ENCODE measurements at regions not wholly inside any gene's neighbourhood (a gene's known extent, or its start where the extent isn't known, plus 50 kb on each side); places are given as distances from the start of the nearest gene placed in this dataset.

DNA sequence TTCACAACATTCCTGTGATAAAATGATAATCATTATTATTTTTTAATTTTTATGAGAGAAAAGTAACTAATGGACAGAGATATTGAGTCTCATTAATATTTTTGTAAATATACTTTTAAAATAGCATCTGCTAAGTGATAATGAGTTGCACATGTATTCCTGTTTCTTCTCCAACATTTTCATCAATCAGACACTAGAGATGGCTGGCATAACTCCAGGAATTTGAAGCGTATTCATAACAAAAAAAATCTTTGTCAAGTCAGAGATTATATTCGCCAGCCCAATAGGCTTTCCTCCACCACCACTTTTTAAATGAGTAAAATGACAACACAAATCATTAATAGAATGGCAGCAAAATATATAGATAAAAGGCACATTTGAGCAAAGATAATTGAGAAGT, 524.0 kb upstream of the KCND2 start:
- Histone ChIP-seq H3K36me3 (ENCODE audit: control insufficient read depth in 4 of 4, insufficient read depth in 4 of 4, low read length in 3 of 4) (no peaks in the 10 kb centered on the region), H3K9me3 (ENCODE audit: control extremely low read depth in 1 of 5, control insufficient read depth in 4 of 5, insufficient read depth in 2 of 5, low read depth in 1 of 5, low read length in 4 of 5) (no peaks in the 10 kb centered on the region), H3K27me3 (replicated peaks in 2 of 5; ENCODE audit: control insufficient read depth in 4 of 5, insufficient read depth in 5 of 5, low read length in 4 of 5) (no peaks in the 10 kb centered on the region), H3K27ac (ENCODE audit: insufficient read depth in 1 of 2, low read depth in 1 of 2, low read length in 2 of 2, poor library complexity in 1 of 2, severe bottlenecking in 2 of 2) (no peak overlapping the region), H3K4me3 (ENCODE audit: control insufficient read depth in 1 of 7, extremely low read depth in 1 of 7, insufficient read depth in 4 of 7, low read depth in 2 of 7, low read length in 6 of 7) (no peak overlapping the region), H3K4me1 (ENCODE audit: control extremely low read depth in 1 of 4, control insufficient read depth in 4 of 4, insufficient read depth in 4 of 4, low read length in 3 of 4) (no peaks in the 10 kb centered on the region)
- DNase-seq, result no peak
- CTCF ChIA-PET, result no interaction called here
- WGBS (ENCODE audit: insufficient coverage), result 100% methylated on average over 1 of the region's 2 CpGs
- POLR2A ChIA-PET, result no interaction called here

DNA sequence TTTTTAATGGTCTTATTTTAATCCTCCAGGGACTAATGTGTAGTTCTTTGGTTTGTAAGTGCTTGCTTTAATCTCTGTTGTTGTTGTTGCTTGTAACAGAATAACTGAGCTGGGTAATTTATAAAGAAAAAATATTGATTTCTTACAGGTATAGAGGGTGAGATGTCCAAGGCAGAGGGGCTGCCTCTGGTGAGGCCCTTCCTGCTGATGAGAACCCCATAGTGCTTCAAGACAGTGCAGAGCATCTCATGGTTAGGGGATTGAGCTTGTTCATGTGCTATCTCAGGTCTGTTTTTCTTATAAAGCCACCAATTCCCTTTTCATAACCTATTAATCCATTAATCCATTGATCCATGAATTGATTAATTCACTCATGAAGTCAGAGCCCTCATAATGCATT, 516.3 kb upstream of the KCND2 start:
- H3K4me1 ChIP-seq (ENCODE audit: control extremely low read depth in 1 of 4, control insufficient read depth in 4 of 4, insufficient read depth in 4 of 4, low read length in 3 of 4), result no peaks in the 10 kb centered on the region
- no peaks in the 10 kb centered on the region for H3K27me3 ChIP-seq (replicated peaks in 2 of 5; ENCODE audit: control insufficient read depth in 4 of 5, insufficient read depth in 5 of 5, low read length in 4 of 5)
- no peak overlapping the region for H3K4me3 ChIP-seq (ENCODE audit: control insufficient read depth in 1 of 7, extremely low read depth in 1 of 7, insufficient read depth in 4 of 7, low read depth in 2 of 7, low read length in 6 of 7)
- no peaks in the 10 kb centered on the region for H3K36me3 ChIP-seq (ENCODE audit: control insufficient read depth in 4 of 4, insufficient read depth in 4 of 4, low read length in 3 of 4)
- DNase-seq, result no peak
- H3K9me3 ChIP-seq (ENCODE audit: control extremely low read depth in 1 of 5, control insufficient read depth in 4 of 5, insufficient read depth in 2 of 5, low read depth in 1 of 5, low read length in 4 of 5), result no peaks in the 10 kb centered on the region
- CTCF ChIA-PET, result no interaction called here
- POLR2A ChIA-PET, result no interaction called here
- no peak overlapping the region for H3K27ac ChIP-seq (ENCODE audit: insufficient read depth in 1 of 2, low read depth in 1 of 2, low read length in 2 of 2, poor library complexity in 1 of 2, severe bottlenecking in 2 of 2)

DNA sequence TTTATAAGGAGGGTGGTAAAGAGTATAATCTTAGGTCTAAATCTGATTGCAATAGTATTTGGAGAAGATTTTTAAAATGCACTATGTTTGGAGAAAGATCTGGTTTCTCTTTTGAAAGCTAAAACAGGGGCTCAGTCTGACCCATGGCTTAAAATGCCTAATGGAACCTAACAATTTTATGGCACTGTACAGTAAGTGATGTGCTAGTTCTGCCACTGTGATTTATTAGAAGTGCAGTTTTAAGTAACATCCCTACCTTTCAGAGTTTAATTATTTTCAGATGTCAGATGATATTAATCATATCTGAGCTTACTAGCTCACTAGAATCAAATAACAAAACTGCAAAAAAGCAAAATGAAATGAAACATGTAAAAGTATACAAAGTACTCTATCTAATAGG, 514.7 kb upstream of the KCND2 start:
- CTCF ChIA-PET, result no interaction called here
- Histone ChIP-seq H3K4me1 (ENCODE audit: control extremely low read depth in 1 of 4, control insufficient read depth in 4 of 4, insufficient read depth in 4 of 4, low read length in 3 of 4) (no peaks in the 10 kb centered on the region), H3K9me3 (ENCODE audit: control extremely low read depth in 1 of 5, control insufficient read depth in 4 of 5, insufficient read depth in 2 of 5, low read depth in 1 of 5, low read length in 4 of 5) (no peaks in the 10 kb centered on the region), H3K36me3 (ENCODE audit: control insufficient read depth in 4 of 4, insufficient read depth in 4 of 4, low read length in 3 of 4) (no peaks in the 10 kb centered on the region), H3K27ac (ENCODE audit: insufficient read depth in 1 of 2, low read depth in 1 of 2, low read length in 2 of 2, poor library complexity in 1 of 2, severe bottlenecking in 2 of 2) (no peak overlapping the region), H3K4me3 (ENCODE audit: control insufficient read depth in 1 of 7, extremely low read depth in 1 of 7, insufficient read depth in 4 of 7, low read depth in 2 of 7, low read length in 6 of 7) (no peak overlapping the region), H3K27me3 (replicated peaks in 2 of 5; ENCODE audit: control insufficient read depth in 4 of 5, insufficient read depth in 5 of 5, low read length in 4 of 5) (no peaks in the 10 kb centered on the region)
- DNase-seq, result no peak
- POLR2A ChIA-PET, result no interaction called here

DNA sequence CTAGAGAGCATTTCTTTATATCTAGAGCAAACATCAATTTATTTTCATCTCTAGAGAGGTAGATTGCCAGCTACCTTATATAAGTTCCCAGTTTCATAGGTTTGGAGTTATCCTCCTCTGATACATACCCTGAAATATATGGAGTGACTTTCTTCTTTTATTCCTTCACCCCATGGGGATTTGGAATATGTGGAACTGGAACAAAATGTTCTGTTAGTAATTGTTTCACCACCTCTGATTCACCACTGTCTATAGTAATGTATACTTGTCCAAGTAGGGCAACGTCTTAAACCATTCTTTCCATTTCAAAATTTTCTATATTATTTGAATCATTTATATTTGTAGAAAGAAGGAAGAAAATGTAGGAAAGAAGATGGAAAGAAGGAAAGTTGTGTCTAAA, 511.2 kb upstream of the KCND2 start:
- DNase-seq, result no peak
- CTCF ChIA-PET, result no interaction called here
- no CpG with 5 or more reads among the region's 1 CpG for WGBS (ENCODE audit: insufficient coverage)

DNA sequence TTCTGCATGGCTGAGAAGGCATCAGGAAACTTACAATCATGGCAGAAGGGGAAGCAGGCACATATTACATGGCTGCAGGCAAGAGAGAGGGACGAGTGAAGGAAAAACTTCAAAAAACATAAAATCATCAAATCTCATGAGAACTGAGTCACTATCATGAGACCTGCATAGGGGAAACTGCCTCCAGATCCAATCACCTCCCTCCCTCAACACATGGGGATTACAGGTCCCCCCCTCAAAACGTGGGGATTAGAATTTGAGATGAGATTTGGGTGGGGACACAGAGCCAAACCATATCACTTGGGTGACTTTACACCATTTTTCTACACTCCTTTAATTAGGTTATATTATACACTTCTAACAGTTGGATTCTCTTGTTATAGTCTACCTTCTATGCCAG, 490.7 kb upstream of the KCND2 start:
- Histone ChIP-seq H3K27me3 (replicated peaks in 2 of 5; ENCODE audit: control insufficient read depth in 4 of 5, insufficient read depth in 5 of 5, low read length in 4 of 5) (no peaks in the 10 kb centered on the region), H3K4me3 (ENCODE audit: control insufficient read depth in 1 of 7, extremely low read depth in 1 of 7, insufficient read depth in 4 of 7, low read depth in 2 of 7, low read length in 6 of 7) (no peak overlapping the region), H3K4me1 (ENCODE audit: control extremely low read depth in 1 of 4, control insufficient read depth in 4 of 4, insufficient read depth in 4 of 4, low read length in 3 of 4) (no peaks in the 10 kb centered on the region), H3K9me3 (ENCODE audit: control extremely low read depth in 1 of 5, control insufficient read depth in 4 of 5, insufficient read depth in 2 of 5, low read depth in 1 of 5, low read length in 4 of 5) (no peaks in the 10 kb centered on the region), H3K27ac (ENCODE audit: insufficient read depth in 1 of 2, low read depth in 1 of 2, low read length in 2 of 2, poor library complexity in 1 of 2, severe bottlenecking in 2 of 2) (no peak overlapping the region), H3K36me3 (ENCODE audit: control insufficient read depth in 4 of 4, insufficient read depth in 4 of 4, low read length in 3 of 4) (no peaks in the 10 kb centered on the region)
- WGBS (ENCODE audit: insufficient coverage), result no CpG with 5 or more reads among the region's 2 CpGs
- no peak for DNase-seq
- ChIA-PET POLR2A (no interaction called here), CTCF (no interaction called here)

More for the DNA sequence above, 511.2 kb upstream of the KCND2 start:
- no peaks in the 10 kb centered on the region for H3K9me3 ChIP-seq (ENCODE audit: control extremely low read depth in 1 of 5, control insufficient read depth in 4 of 5, insufficient read depth in 2 of 5, low read depth in 1 of 5, low read length in 4 of 5)
- no peak overlapping the region for H3K27ac ChIP-seq (ENCODE audit: insufficient read depth in 1 of 2, low read depth in 1 of 2, low read length in 2 of 2, poor library complexity in 1 of 2, severe bottlenecking in 2 of 2)
- no peak overlapping the region for H3K4me3 ChIP-seq (ENCODE audit: control insufficient read depth in 1 of 7, extremely low read depth in 1 of 7, insufficient read depth in 4 of 7, low read depth in 2 of 7, low read length in 6 of 7)
- H3K4me1 ChIP-seq (ENCODE audit: control extremely low read depth in 1 of 4, control insufficient read depth in 4 of 4, insufficient read depth in 4 of 4, low read length in 3 of 4), result no peaks in the 10 kb centered on the region
- H3K36me3 ChIP-seq (ENCODE audit: control insufficient read depth in 4 of 4, insufficient read depth in 4 of 4, low read length in 3 of 4), result no peaks in the 10 kb centered on the region
- POLR2A ChIA-PET, result no interaction called here
- H3K27me3 ChIP-seq (replicated peaks in 2 of 5; ENCODE audit: control insufficient read depth in 4 of 5, insufficient read depth in 5 of 5, low read length in 4 of 5), result no peaks in the 10 kb centered on the region

DNA sequence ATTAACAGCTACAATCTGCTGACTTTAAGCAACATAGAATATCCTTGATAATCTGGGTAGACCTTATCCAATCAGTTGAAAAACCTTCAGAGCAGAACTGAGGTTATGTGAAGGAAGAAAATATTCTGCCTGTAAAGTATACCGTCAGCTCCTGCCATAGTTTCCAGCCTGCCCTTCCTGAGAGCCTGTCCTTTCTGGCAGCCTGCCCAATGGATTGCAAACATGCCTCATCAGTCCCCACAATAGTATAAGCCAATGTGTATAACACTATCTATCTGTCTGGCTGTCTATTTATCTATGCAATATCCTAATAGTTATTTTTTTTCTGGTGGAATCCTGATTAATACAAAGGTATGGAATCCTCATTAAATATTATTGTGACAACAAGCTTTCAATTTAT, 489.2 kb upstream of the KCND2 start:
- ChIA-PET CTCF (no interaction called here), POLR2A (no interaction called here)
- Histone ChIP-seq H3K4me3 (ENCODE audit: control insufficient read depth in 1 of 7, extremely low read depth in 1 of 7, insufficient read depth in 4 of 7, low read depth in 2 of 7, low read length in 6 of 7) (no peak overlapping the region), H3K4me1 (ENCODE audit: control extremely low read depth in 1 of 4, control insufficient read depth in 4 of 4, insufficient read depth in 4 of 4, low read length in 3 of 4) (no peaks in the 10 kb centered on the region), H3K27ac (ENCODE audit: insufficient read depth in 1 of 2, low read depth in 1 of 2, low read length in 2 of 2, poor library complexity in 1 of 2, severe bottlenecking in 2 of 2) (no peak overlapping the region), H3K9me3 (ENCODE audit: control extremely low read depth in 1 of 5, control insufficient read depth in 4 of 5, insufficient read depth in 2 of 5, low read depth in 1 of 5, low read length in 4 of 5) (no peaks in the 10 kb centered on the region), H3K36me3 (ENCODE audit: control insufficient read depth in 4 of 4, insufficient read depth in 4 of 4, low read length in 3 of 4) (no peaks in the 10 kb centered on the region), H3K27me3 (replicated peaks in 2 of 5; ENCODE audit: control insufficient read depth in 4 of 5, insufficient read depth in 5 of 5, low read length in 4 of 5) (no peaks in the 10 kb centered on the region)
- no CpG with 5 or more reads among the region's 1 CpG for WGBS (ENCODE audit: insufficient coverage)
- no peak for DNase-seq

DNA sequence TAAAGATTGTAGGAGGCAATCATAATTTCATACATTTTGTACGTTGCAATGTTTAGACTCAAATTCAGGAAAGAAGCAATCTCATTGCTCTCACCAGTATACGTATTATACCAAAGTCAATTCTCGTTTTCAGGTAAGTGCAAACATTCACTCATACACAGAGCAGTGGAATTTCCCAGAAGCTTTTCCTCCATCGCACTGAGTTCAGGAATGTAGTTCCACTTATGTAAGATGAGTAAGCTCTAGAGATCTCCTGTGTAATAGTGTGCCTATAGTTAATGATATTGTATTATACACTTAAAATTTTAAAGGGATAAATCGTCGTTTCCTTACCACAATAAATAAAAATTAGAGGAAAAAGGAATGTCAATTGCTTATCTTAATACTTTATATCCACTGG, 470.8 kb upstream of the KCND2 start:
- ChIA-PET POLR2A (no interaction called here), CTCF (no interaction called here)
- H3K27me3 ChIP-seq (replicated peaks in 2 of 5; ENCODE audit: control insufficient read depth in 4 of 5, insufficient read depth in 5 of 5, low read length in 4 of 5), result no peaks in the 10 kb centered on the region
- no peak for DNase-seq
- no peak overlapping the region for H3K27ac ChIP-seq (ENCODE audit: insufficient read depth in 1 of 2, low read depth in 1 of 2, low read length in 2 of 2, poor library complexity in 1 of 2, severe bottlenecking in 2 of 2)
- WGBS (ENCODE audit: insufficient coverage), result 90% methylated on average over 3 of the region's 6 CpGs
- no peaks in the 10 kb centered on the region for H3K9me3 ChIP-seq (ENCODE audit: control extremely low read depth in 1 of 5, control insufficient read depth in 4 of 5, insufficient read depth in 2 of 5, low read depth in 1 of 5, low read length in 4 of 5)
- H3K36me3 ChIP-seq (ENCODE audit: control insufficient read depth in 4 of 4, insufficient read depth in 4 of 4, low read length in 3 of 4), result no peaks in the 10 kb centered on the region
- no peaks in the 10 kb centered on the region for H3K4me1 ChIP-seq (ENCODE audit: control extremely low read depth in 1 of 4, control insufficient read depth in 4 of 4, insufficient read depth in 4 of 4, low read length in 3 of 4)
- H3K4me3 ChIP-seq (ENCODE audit: control insufficient read depth in 1 of 7, extremely low read depth in 1 of 7, insufficient read depth in 4 of 7, low read depth in 2 of 7, low read length in 6 of 7), result no peak overlapping the region

DNA sequence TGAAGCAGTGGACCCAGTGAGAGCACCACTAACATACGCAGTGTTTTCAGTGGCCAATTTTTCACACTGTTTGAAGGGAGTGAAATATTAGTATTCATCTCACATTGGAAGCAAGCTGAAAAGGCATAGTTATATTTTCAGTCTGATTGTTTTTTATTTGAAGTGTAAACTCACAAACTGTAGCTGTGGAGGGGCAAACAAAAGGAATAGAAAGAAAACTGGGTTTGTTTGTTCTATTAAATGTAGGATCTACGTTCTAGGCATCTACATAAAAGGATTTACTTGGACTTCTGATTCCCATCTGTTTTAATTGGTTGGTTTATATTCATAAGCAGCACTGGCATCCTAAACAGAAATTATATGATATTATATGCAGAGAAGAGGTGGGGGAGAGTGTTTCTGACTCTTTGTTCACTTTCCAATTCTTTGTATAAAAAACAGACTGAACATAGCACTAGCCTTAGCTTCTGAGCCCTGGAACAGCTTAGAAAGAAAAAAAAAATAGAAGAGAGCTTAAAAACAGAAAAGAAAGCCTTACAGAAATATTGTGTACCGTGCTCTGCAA, 447.8 kb upstream of the KCND2 start:
- WGBS (ENCODE audit: insufficient coverage), result 100% methylated on average over 1 of the region's 3 CpGs
- H3K4me1 ChIP-seq (ENCODE audit: control extremely low read depth in 1 of 4, control insufficient read depth in 4 of 4, insufficient read depth in 4 of 4, low read length in 3 of 4), result no peaks in the 10 kb centered on the region
- DNase-seq, result no peak
- ChIA-PET CTCF (no interaction called here), POLR2A (no interaction called here)
- no peak overlapping the region for H3K4me3 ChIP-seq (ENCODE audit: control insufficient read depth in 1 of 7, extremely low read depth in 1 of 7, insufficient read depth in 4 of 7, low read depth in 2 of 7, low read length in 6 of 7)
- no peaks in the 10 kb centered on the region for H3K9me3 ChIP-seq (ENCODE audit: control extremely low read depth in 1 of 5, control insufficient read depth in 4 of 5, insufficient read depth in 2 of 5, low read depth in 1 of 5, low read length in 4 of 5)
- H3K27ac ChIP-seq (ENCODE audit: insufficient read depth in 1 of 2, low read depth in 1 of 2, low read length in 2 of 2, poor library complexity in 1 of 2, severe bottlenecking in 2 of 2), result no peak overlapping the region
- no peaks in the 10 kb centered on the region for H3K27me3 ChIP-seq (replicated peaks in 2 of 5; ENCODE audit: control insufficient read depth in 4 of 5, insufficient read depth in 5 of 5, low read length in 4 of 5)
- H3K36me3 ChIP-seq (ENCODE audit: control insufficient read depth in 4 of 4, insufficient read depth in 4 of 4, low read length in 3 of 4), result no peaks in the 10 kb centered on the region
